ENCODE measurements at regions not wholly inside any gene's neighbourhood (a gene's known extent, or its start where the extent isn't known, plus 50 kb on each side); places are given as distances from the start of the nearest gene placed in this dataset.

- no TSS peak for BruUV-seq (replicated peaks)
- intact Hi-C loops (cut with micrococcal nuclease) = no loop called here
- Histone ChIP-seq H2AFZ (ENCODE audit: low read depth, low read length) (no peak overlapping the region), H3K9me3 (replicated peaks; ENCODE audit: control insufficient read depth, insufficient read depth, low read depth, low read length) (no peaks in the 10 kb centered on the region), H4K20me1 (replicated peaks; ENCODE audit: control insufficient read depth, insufficient read depth, low read length) (no peaks in the 10 kb centered on the region), H3K9ac (ENCODE audit: insufficient read depth in 1 of 2, low read depth in 2 of 2, low read length in 2 of 2) (no peak overlapping the region), H3K4me1 (replicated peaks in 1 of 2; ENCODE audit: control insufficient read depth in 2 of 2, insufficient read depth in 2 of 2, low read length in 2 of 2) (no peaks in the 10 kb centered on the region), H3K9me1 (ENCODE audit: control insufficient read depth, insufficient read depth, low read length) (no peaks in the 10 kb centered on the region), H3K27ac (ENCODE audit: extremely low read depth, low read depth, low read length) (no peak overlapping the region), H3K36me3 (ENCODE audit: control insufficient read depth, insufficient read depth, low read length) (no peaks in the 10 kb centered on the region), H3K4me3 (no peak overlapping the region), H3K27me3 (ENCODE audit: control insufficient read depth in 2 of 2, insufficient read depth in 2 of 2, low read length in 2 of 2) (no peaks in the 10 kb centered on the region), H3K4me2 (ENCODE audit: insufficient read depth, low read length) (no peak overlapping the region), H3K79me2 (ENCODE audit: control insufficient read depth, insufficient read depth, low read length) (no peaks in the 10 kb centered on the region)
- ChIA-PET POLR2A (no interaction called here), CTCF (ENCODE audit: low intra/inter-chr PET ratio) (no interaction called here)
- no peak for DNase-seq (ENCODE audit: extremely low read depth in 1 of 4, low spot score in 3 of 4)
- no peak for ATAC-seq
- in situ Hi-C loops (cut with MboI) = no loop called here
- 0% methylated on average over 1 of the region's 1 CpG for WGBS (ENCODE audit: insufficient coverage, low coverage, missing lambda C conversion rate)
- FAIRE-seq = no peak
- TF ChIP-seq RCOR1 (IDR thresholded peaks at IDR 0.05; ENCODE audit: borderline replicate concordance in 1 of 2, low read depth in 2 of 2, low read length in 2 of 2) (no peak), FUS (optimal IDR thresholded peaks at IDR 0.05; ENCODE audit: low read depth, low read length) (no peak), ZNF407 (IDR thresholded peaks at IDR 0.05; ENCODE audit: low read depth) (no peak), TEAD4 (IDR thresholded peaks at IDR 0.05; ENCODE audit: low read length) (no peak), TEAD4 (CRISPR knock-in tag; IDR thresholded peaks at IDR 0.05; ENCODE audit: borderline replicate concordance) (no peak), EHMT2 (IDR thresholded peaks at IDR 0.05) (no peak), POLR3A (IDR thresholded peaks at IDR 0.05; ENCODE audit: borderline replicate concordance, extremely low read depth, insufficient read depth, insufficient read length) (no peak), EP400 (IDR thresholded peaks at IDR 0.05) (no peak), CEBPB (tag; IDR thresholded peaks at IDR 0.05) (no peak), BRF1 (IDR thresholded peaks at IDR 0.05; ENCODE audit: borderline replicate concordance, extremely low read depth, insufficient read length) (no peak), ZFP1 (CRISPR knock-in tag; IDR thresholded peaks at IDR 0.05) (no peak), MYBL2 (IDR thresholded peaks at IDR 0.05; ENCODE audit: low read depth) (no peak), MYBL2 (CRISPR knock-in tag; IDR thresholded peaks at IDR 0.05; ENCODE audit: borderline replicate concordance) (no peak), ZNF174 (CRISPR knock-in tag; IDR thresholded peaks at IDR 0.05) (no peak), NFATC3 (IDR thresholded peaks at IDR 0.05) (no peak), KLF13 (tag; IDR thresholded peaks at IDR 0.05; ENCODE audit: borderline replicate concordance, low read depth) (no peak), CGGBP1 (CRISPR knock-in tag; IDR thresholded peaks at IDR 0.05) (no peak), GABPA (tag; conservative IDR thresholded peaks at IDR 0.05; ENCODE audit: low read depth) (no peak), NFIC (IDR thresholded peaks at IDR 0.05) (no peak)
Observed at GRCh38 chr15:36110659-36110993, 468.8 kb upstream of the CDIN1 start.
